Ascending aorta (tissue), 2 donors: ENCODE measurements at regions not wholly inside any gene's neighbourhood (a gene's known extent, or its start where the extent isn't known, plus 50 kb on each side); places are given as distances from the start of the nearest gene placed in this dataset.

Experiments
- DNase-seq, 2 donors: peaks; one replicate each; pipeline ENCODE4 v3.0.0-alpha.2; 2019; ENCODE audit warnings: low spot score in 2 of 2
- H3K27ac ChIP-seq, 2 donors: fragments of 200-600 bp; sonication (generic); one replicate each; pipeline ENCODE4 v1.5.1; 2016 to 2017; ENCODE audit warnings: mild to moderate bottlenecking in 1 of 2
- H3K27me3 ChIP-seq: fragments of 200-600 bp; sonication (generic); one replicate; pipeline ENCODE4 v1.5.1; 2017
- H3K36me3 ChIP-seq, 2 donors: fragments of 200-600 bp; sonication (generic); one replicate each; pipeline ENCODE4 v1.5.1; 2016
- H3K4me1 ChIP-seq, 2 donors: fragments of 200-600 bp; sonication (generic); one replicate each; pipeline ENCODE4 v1.5.1; 2016 to 2017; ENCODE audit warnings: mild to moderate bottlenecking in 1 of 2
- H3K4me3 ChIP-seq, 2 donors: fragments of 200-600 bp; sonication (generic); one replicate each; pipeline ENCODE4 v1.5.1; 2016 to 2017; ENCODE audit warnings: mild to moderate bottlenecking in 1 of 2
- H3K9me3 ChIP-seq, 2 donors: fragments of 200-600 bp; sonication (generic); one replicate each; pipeline ENCODE4 v1.5.1; 2016
- intact Hi-C: fragments of 100-400 bp; cut with DNase I; formaldehyde crosslinking; loops from one replicate; pipeline ENCODE4 v1.15.1; 2023
- TF ChIP-seq, protein P1 (sequence below), 3 experiments: fragments of 200-600 bp in 2 of 3; fragments of 450-650 bp in 1 of 3; sonication (generic) in 2 of 3; IDR thresholded peaks; one replicate each; pipeline ENCODE4 v1.5.1; 2016 to 2019; ENCODE audit warnings: antibody characterized with exemption in 3 of 3, mild to moderate bottlenecking in 1 of 3, moderate library complexity in 1 of 3

DNA sequence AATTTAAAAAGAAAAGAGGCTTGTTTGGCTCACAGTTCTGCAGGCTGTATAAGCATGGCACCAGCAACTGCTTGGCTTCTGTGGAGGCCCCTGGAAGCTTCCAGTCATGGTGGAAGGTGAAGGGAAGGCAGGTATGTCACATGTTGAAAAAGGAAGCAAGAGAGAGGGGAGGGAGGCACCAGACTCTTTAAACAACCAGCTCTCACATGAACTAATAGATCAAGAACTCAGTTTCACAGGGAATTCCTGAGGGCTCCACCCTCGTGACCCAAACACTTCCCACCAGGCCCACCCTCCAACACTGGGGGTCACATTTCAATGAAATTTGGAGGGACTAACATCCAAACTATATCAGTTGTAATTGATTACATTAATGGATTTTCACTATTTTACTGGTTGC lies 127.9 kb upstream of the MLIP start:
- Histone ChIP-seq H3K4me3 (no peak overlapping the region), H3K4me1 (no peaks in the 10 kb centered on the region), H3K27me3 (no peaks in the 10 kb centered on the region), H3K9me3 (no peaks in the 10 kb centered on the region), H3K36me3 (no peaks in the 10 kb centered on the region), H3K27ac (no peak overlapping the region)
- intact Hi-C loops, result loop anchor here (10.0 kb wide), 1 partner anchor 282 kb away; no protein-coding TSS in a partner anchor
- no peak for DNase-seq
- TF ChIP-seq, protein P1, sequence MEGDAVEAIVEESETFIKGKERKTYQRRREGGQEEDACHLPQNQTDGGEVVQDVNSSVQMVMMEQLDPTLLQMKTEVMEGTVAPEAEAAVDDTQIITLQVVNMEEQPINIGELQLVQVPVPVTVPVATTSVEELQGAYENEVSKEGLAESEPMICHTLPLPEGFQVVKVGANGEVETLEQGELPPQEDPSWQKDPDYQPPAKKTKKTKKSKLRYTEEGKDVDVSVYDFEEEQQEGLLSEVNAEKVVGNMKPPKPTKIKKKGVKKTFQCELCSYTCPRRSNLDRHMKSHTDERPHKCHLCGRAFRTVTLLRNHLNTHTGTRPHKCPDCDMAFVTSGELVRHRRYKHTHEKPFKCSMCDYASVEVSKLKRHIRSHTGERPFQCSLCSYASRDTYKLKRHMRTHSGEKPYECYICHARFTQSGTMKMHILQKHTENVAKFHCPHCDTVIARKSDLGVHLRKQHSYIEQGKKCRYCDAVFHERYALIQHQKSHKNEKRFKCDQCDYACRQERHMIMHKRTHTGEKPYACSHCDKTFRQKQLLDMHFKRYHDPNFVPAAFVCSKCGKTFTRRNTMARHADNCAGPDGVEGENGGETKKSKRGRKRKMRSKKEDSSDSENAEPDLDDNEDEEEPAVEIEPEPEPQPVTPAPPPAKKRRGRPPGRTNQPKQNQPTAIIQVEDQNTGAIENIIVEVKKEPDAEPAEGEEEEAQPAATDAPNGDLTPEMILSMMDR (IDR thresholded peaks at IDR 0.05), result no peak

DNA sequence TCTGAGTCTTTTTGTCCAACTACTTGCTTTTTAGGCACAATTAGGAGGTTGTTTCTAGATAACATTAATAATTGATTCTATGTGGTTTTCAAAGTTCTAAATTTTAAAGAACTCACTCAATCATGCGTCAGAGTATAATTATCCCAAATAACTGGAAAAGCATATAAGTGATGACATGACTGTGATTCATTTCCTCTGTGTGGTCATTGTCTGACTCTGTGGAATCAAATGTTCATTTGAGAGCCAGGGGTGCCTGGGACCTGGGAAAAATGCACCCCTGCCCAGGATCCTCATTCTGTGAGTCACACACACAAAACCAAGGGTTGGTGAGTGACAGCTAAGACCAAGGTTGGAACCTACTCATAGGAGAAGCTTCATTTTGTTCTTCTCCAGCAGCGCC lies 127.1 kb upstream of the MLIP start:
- Histone ChIP-seq H3K4me1 (no peaks in the 10 kb centered on the region), H3K27ac (no peak overlapping the region), H3K27me3 (no peaks in the 10 kb centered on the region), H3K4me3 (no peak overlapping the region), H3K36me3 (no peaks in the 10 kb centered on the region), H3K9me3 (no peaks in the 10 kb centered on the region)
- no peak for DNase-seq
- TF ChIP-seq, protein P1 (IDR thresholded peaks at IDR 0.05), result no peak
- intact Hi-C loops, result loop anchor here (10.0 kb wide), 1 partner anchor 281 kb away; no protein-coding TSS in a partner anchor

DNA sequence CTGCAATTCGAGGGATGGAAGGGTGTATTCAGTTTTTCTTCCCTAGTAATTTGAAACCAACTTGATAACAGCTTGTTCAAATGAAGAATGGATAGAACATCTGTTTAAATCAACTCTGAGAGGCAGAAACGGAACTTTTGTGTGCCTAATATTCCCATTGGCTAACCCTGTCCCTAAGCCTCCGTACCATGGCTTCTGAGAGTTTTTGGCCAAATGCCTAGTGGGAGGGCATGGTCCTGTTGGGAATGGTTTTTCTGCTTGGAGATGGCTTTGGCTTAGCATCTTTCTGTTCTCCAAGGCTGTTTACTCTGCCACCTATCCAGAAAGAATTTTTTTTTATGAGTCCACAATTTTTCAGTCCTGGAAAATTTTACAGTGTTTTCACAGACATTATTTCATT lies 126.7 kb upstream of the MLIP start:
- TF ChIP-seq, protein P1 (IDR thresholded peaks at IDR 0.05), result no peak
- no peaks in the 10 kb centered on the region for H3K27me3 ChIP-seq
- no peak overlapping the region for H3K4me3 ChIP-seq
- no peak for DNase-seq
- H3K4me1 ChIP-seq, result no peaks in the 10 kb centered on the region
- H3K36me3 ChIP-seq, result no peaks in the 10 kb centered on the region
- intact Hi-C loops, result loop anchor here (10.0 kb wide), 1 partner anchor 280 kb away; no protein-coding TSS in a partner anchor
- H3K9me3 ChIP-seq, result no peaks in the 10 kb centered on the region
- no peak overlapping the region for H3K27ac ChIP-seq

DNA sequence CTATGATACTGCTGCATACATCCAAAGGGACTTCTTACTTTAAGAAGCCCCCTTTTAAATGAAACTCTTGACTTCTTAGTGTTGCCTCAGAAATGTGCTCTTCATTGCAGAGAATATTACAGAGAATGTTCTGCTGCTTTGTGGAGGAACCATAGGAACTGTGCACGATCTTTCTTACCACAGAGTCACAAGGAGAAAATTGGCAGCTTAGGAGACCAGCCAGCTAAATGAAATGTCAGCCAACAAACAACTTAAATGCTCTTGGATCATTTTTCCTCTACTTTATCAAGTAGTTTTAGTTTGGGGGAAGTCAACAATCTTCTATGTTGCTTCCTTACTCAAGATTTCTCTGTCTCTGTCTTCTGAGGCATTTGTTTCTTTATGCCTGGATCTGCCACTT lies 125.9 kb upstream of the MLIP start:
- H3K4me3 ChIP-seq, result no peak overlapping the region
- no peak overlapping the region for H3K27ac ChIP-seq
- intact Hi-C loops, result loop anchor here (5.0 to 10.0 kb wide), 3 partner anchors 279 to 1257 kb away; no protein-coding TSS in a partner anchor
- H3K9me3 ChIP-seq, result no peaks in the 10 kb centered on the region
- no peaks in the 10 kb centered on the region for H3K27me3 ChIP-seq
- H3K4me1 ChIP-seq, result no peaks in the 10 kb centered on the region
- no peak for DNase-seq
- TF ChIP-seq, protein P1 (IDR thresholded peaks at IDR 0.05), result no peak
- no peaks in the 10 kb centered on the region for H3K36me3 ChIP-seq

DNA sequence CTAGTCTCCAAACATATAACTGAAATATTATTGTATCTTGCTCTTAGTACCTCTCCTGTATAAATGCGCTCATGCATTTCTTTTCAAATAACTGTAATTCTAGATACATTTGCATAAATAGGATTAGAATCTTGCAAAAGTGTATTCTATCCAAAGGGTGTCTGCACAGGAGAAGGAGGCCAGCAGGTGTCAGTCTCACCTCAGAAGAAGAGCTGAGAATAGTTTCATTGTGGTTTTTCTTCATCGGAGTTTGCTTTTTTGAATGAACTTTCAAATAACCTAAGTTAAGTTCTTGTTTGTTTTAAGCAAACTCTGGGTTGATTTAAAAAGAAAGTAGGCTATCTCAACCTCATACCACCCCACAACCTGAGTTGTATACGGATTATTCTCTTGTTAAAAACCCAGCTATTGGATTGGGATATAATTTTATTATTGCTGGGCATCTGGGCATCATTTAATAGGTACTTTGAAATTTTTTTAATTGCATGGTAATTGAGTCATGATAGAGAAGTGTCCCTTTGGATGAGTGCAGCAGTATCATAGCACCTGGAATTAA lies 125.0 kb upstream of the MLIP start:
- no peak overlapping the region for H3K4me3 ChIP-seq
- H3K27me3 ChIP-seq, result no peaks in the 10 kb centered on the region
- H3K27ac ChIP-seq, result no peak overlapping the region
- no peaks in the 10 kb centered on the region for H3K9me3 ChIP-seq
- intact Hi-C loops, result loop anchor here (5.0 to 10.0 kb wide), 3 partner anchors 279 to 1256 kb away; no protein-coding TSS in a partner anchor
- H3K36me3 ChIP-seq, result no peaks in the 10 kb centered on the region
- TF ChIP-seq, protein P1 (IDR thresholded peaks at IDR 0.05), result peak in 2 of 3 experiments; percentile 62 to 74
- H3K4me1 ChIP-seq, result no peaks in the 10 kb centered on the region
- DNase-seq, result no peak
